OCI-LY1 (cell line): ENCODE measurements at regions not wholly inside any gene's neighbourhood (a gene's known extent, or its start where the extent isn't known, plus 50 kb on each side); places are given as distances from the start of the nearest gene placed in this dataset.

Experiments used
- H2AFZ ChIP-seq: fragments of 200-600 bp; sonication (generic), shearing (Covaris generic); 2 replicates; pipeline ENCODE4 v1.6.0; 2014; ENCODE audit warnings: antibody characterized with exemption, mild to moderate bottlenecking, low read length
- H3F3A ChIP-seq: fragments of 200-600 bp; sonication (generic), shearing (Covaris generic); 2 replicates; pipeline ENCODE4 v1.6.0; 2014; ENCODE audit warnings: mild to moderate bottlenecking, antibody characterized with exemption, low read length, moderate library complexity; ENCODE audit not compliant: insufficient read depth
- H3K27ac ChIP-seq: fragments of 200-600 bp; sonication (generic); 2 replicates; pipeline ENCODE4 v1.5.1; 2014; ENCODE audit warnings: low read length, mixed run types, mild to moderate bottlenecking, low read depth; ENCODE audit not compliant: poor library complexity, severe bottlenecking
- H3K27me3 ChIP-seq: fragments of 200-600 bp; sonication (generic); 2 replicates; pipeline ENCODE4 v1.6.0; 2014; ENCODE audit warnings: antibody characterized with exemption, mild to moderate bottlenecking, low read length, moderate library complexity; ENCODE audit not compliant: insufficient read depth
- H3K36me3 ChIP-seq: fragments of 200-600 bp; sonication (generic); 2 replicates; pipeline ENCODE4 v1.6.1; 2014; ENCODE audit warnings: mild to moderate bottlenecking, antibody characterized with exemption, low read length, moderate library complexity, mixed read lengths; ENCODE audit not compliant: insufficient read depth
- H3K4me1 ChIP-seq: fragments of 200-600 bp; sonication (generic); 2 replicates; pipeline ENCODE4 v1.5.1; 2014; ENCODE audit warnings: mild to moderate bottlenecking, low read length, moderate library complexity; ENCODE audit not compliant: insufficient read depth, severe bottlenecking
- H3K4me2 ChIP-seq: fragments of 200-600 bp; sonication (generic), shearing (Covaris generic); 2 replicates; pipeline ENCODE4 v1.6.1; 2014; ENCODE audit warnings: low read length
- H3K4me3 ChIP-seq: fragments of 200-600 bp; sonication (generic); 2 replicates; pipeline ENCODE4 v1.5.1; 2014; ENCODE audit warnings: low read length, low read depth, mild to moderate bottlenecking, mixed read lengths; ENCODE audit not compliant: poor library complexity, severe bottlenecking
- H3K79me2 ChIP-seq: fragments of 200-600 bp; shearing (Covaris generic); 2 replicates; pipeline ENCODE4 v1.6.1; 2016; ENCODE audit warnings: mixed run types, low read length, mixed read lengths; ENCODE audit not compliant: insufficient read depth
- H3K9ac ChIP-seq: fragments of 200-600 bp; sonication (generic), shearing (Covaris generic); 2 replicates; pipeline ENCODE4 v1.6.1; 2014; ENCODE audit warnings: mild to moderate bottlenecking, low read length, mixed read lengths
- H3K9me2 ChIP-seq: fragments of 200-600 bp; sonication (generic), shearing (Covaris generic); 2 replicates; pipeline ENCODE4 v1.6.1; 2014; ENCODE audit warnings: low read depth, mild to moderate bottlenecking, low read length, mixed read lengths
- H3K9me3 ChIP-seq: fragments of 200-600 bp; shearing (Covaris generic); 2 replicates; pipeline ENCODE4 v1.6.1; 2014; ENCODE audit warnings: low read length, mixed read lengths
- H4K20me1 ChIP-seq: fragments of 200-600 bp; sonication (generic), shearing (Covaris generic); 2 replicates; pipeline ENCODE4 v1.6.0; 2016; ENCODE audit warnings: mild to moderate bottlenecking, low read length; ENCODE audit not compliant: insufficient read depth
- CTCF ChIP-seq: fragments of 200-600 bp; sonication (generic), shearing (Covaris generic); IDR thresholded peaks from 2 replicates; pipeline ENCODE4 v1.5.1; 2017; ENCODE audit warnings: mild to moderate bottlenecking, antibody characterized with exemption, low read length, moderate library complexity, mixed read lengths
- EZH2 ChIP-seq: fragments of 200-600 bp; sonication (generic), shearing (Covaris generic); IDR thresholded peaks from 2 replicates; pipeline ENCODE4 v1.8.0; 2017; ENCODE audit warnings: borderline replicate concordance, mixed run types, mild to moderate bottlenecking, antibody characterized with exemption, low read length, moderate library complexity, mixed read lengths

- no peaks in the 10 kb centered on the region for H3K79me2 ChIP-seq
- H3K4me1 ChIP-seq, result no peaks in the 10 kb centered on the region
- H4K20me1 ChIP-seq, result no peaks in the 10 kb centered on the region
- no peak overlapping the region for H2AFZ ChIP-seq
- H3K27ac ChIP-seq, result no peak overlapping the region
- H3K9ac ChIP-seq, result no peak overlapping the region
- no peak overlapping the region for H3K4me3 ChIP-seq
- no peak overlapping the region for H3K4me2 ChIP-seq
- no peaks in the 10 kb centered on the region for H3K27me3 ChIP-seq
- TF ChIP-seq CTCF (no peak), EZH2 (no peak)
- H3F3A ChIP-seq, result no peaks in the 10 kb centered on the region
- no peaks in the 10 kb centered on the region for H3K9me2 ChIP-seq
- no peaks in the 10 kb centered on the region for H3K36me3 ChIP-seq
- no peaks in the 10 kb centered on the region for H3K9me3 ChIP-seq
These were observed 211.7 kb upstream of the PRICKLE1 start for GRCh38 chr12:42801271-42801670.

- H3K36me3 ChIP-seq, result no peaks in the 10 kb centered on the region
- H3F3A ChIP-seq, result no peaks in the 10 kb centered on the region
- TF ChIP-seq EZH2, result no peak
- TF ChIP-seq CTCF, result no peak
These were observed 210.4 kb upstream of the PRICKLE1 start for GRCh38 chr12:42799966-42800365.

GRCh38 chr12:42798811-42799438 lies 209.4 kb upstream of the PRICKLE1 start:
- Histone ChIP-seq H3K36me3 (no peaks in the 10 kb centered on the region), H3K9ac (no peak overlapping the region), H3K79me2 (no peaks in the 10 kb centered on the region), H3F3A (no peaks in the 10 kb centered on the region), H3K27me3 (no peaks in the 10 kb centered on the region), H2AFZ (no peak overlapping the region), H3K4me2 (no peak overlapping the region), H3K9me2 (no peaks in the 10 kb centered on the region), H3K4me3 (no peak overlapping the region), H3K9me3 (no peaks in the 10 kb centered on the region), H3K4me1 (no peaks in the 10 kb centered on the region), H4K20me1 (no peaks in the 10 kb centered on the region), H3K27ac (no peak overlapping the region)
- TF ChIP-seq CTCF, result no peak
- no peak for TF ChIP-seq EZH2

More at GRCh38 chr12:42799966-42800365, 210.4 kb upstream of the PRICKLE1 start:
- Histone ChIP-seq H3K9ac (no peak overlapping the region), H3K4me1 (no peaks in the 10 kb centered on the region), H3K9me3 (no peaks in the 10 kb centered on the region), H3K4me3 (no peak overlapping the region), H4K20me1 (no peaks in the 10 kb centered on the region), H3K9me2 (no peaks in the 10 kb centered on the region), H3K27ac (no peak overlapping the region), H3K79me2 (no peaks in the 10 kb centered on the region), H3K27me3 (no peaks in the 10 kb centered on the region), H3K4me2 (no peak overlapping the region), H2AFZ (no peak overlapping the region)
